IPS-20b (cell line): ENCODE measurements at regions not wholly inside any gene's neighbourhood (a gene's known extent, or its start where the extent isn't known, plus 50 kb on each side); places are given as distances from the start of the nearest gene placed in this dataset.

Experiments
- H3K27ac ChIP-seq: one replicate; pipeline ENCODE4 v1.5.1; 2013; ENCODE audit warnings: low read length
- H3K27me3 ChIP-seq: 2 replicates; pipeline ENCODE4 v1.6.1; 2013; ENCODE audit warnings: mild to moderate bottlenecking, low read length, inconsistent platforms; ENCODE audit not compliant: insufficient read depth
- H3K36me3 ChIP-seq: 2 replicates; pipeline ENCODE4 v1.6.1; 2013; ENCODE audit warnings: low read depth, mild to moderate bottlenecking, inconsistent platforms, low read length, moderate library complexity; ENCODE audit not compliant: insufficient read depth
- H3K4me1 ChIP-seq: 2 replicates; pipeline ENCODE4 v1.6.1; 2013; ENCODE audit warnings: mild to moderate bottlenecking, control low read depth, inconsistent platforms, low read length, moderate library complexity; ENCODE audit not compliant: insufficient read depth
- H3K4me3 ChIP-seq: 2 replicates; pipeline ENCODE4 v1.5.1; 2013; ENCODE audit warnings: mild to moderate bottlenecking, low read length, inconsistent platforms
- H3K9ac ChIP-seq: 2 replicates; pipeline ENCODE4 v1.6.1; 2013; ENCODE audit warnings: low read depth, mild to moderate bottlenecking, inconsistent platforms, low read length, moderate library complexity
- H3K9me3 ChIP-seq: 2 replicates; pipeline ENCODE4 v1.6.1; 2013; ENCODE audit warnings: mild to moderate bottlenecking, low read depth, low read length, inconsistent platforms; ENCODE audit not compliant: insufficient read depth

- no peaks in the 10 kb centered on the region for H3K9me3 ChIP-seq
- H3K27ac ChIP-seq, result no peak overlapping the region
- H3K36me3 ChIP-seq, result no peaks in the 10 kb centered on the region
- no peak overlapping the region for H3K9ac ChIP-seq
- no peaks in the 10 kb centered on the region for H3K4me1 ChIP-seq
- H3K4me3 ChIP-seq, result no peak overlapping the region
- H3K27me3 ChIP-seq, result no peaks in the 10 kb centered on the region
These were observed 250.9 kb upstream of the GMDS start for GRCh38 chr6:2496291-2496690.

GRCh38 chr6:2492686-2493523, 247.5 kb upstream of the GMDS start:
- H3K4me1 ChIP-seq, result no peaks in the 10 kb centered on the region; the same call in 1 of the 2 replicates
- H3K27ac ChIP-seq, result no peak overlapping the region
- no peaks in the 10 kb centered on the region for H3K36me3 ChIP-seq
- no peak overlapping the region for H3K9ac ChIP-seq
- H3K27me3 ChIP-seq, result no peaks in the 10 kb centered on the region
- no peaks in the 10 kb centered on the region for H3K9me3 ChIP-seq
- no peak overlapping the region for H3K4me3 ChIP-seq

- no peaks in the 10 kb centered on the region; the same call in 1 of the 2 replicates for H3K4me1 ChIP-seq
- no peaks in the 10 kb centered on the region for H3K36me3 ChIP-seq
- H3K9ac ChIP-seq, result no peak overlapping the region
- no peak overlapping the region for H3K27ac ChIP-seq
- no peak overlapping the region for H3K4me3 ChIP-seq
- H3K9me3 ChIP-seq, result no peaks in the 10 kb centered on the region
- H3K27me3 ChIP-seq, result no peaks in the 10 kb centered on the region
These were observed 245.7 kb upstream of the GMDS start for GRCh38 chr6:2491137-2491536.

- H3K9ac ChIP-seq, result no peak overlapping the region
These were observed 243.2 kb upstream of the GMDS start for GRCh38 chr6:2488578-2488977.

GRCh38 chr6:2485116-2485515, 239.7 kb upstream of the GMDS start:
- no peak overlapping the region for H3K4me3 ChIP-seq
- no peaks in the 10 kb centered on the region; the same call in 1 of the 2 replicates for H3K4me1 ChIP-seq
- H3K9ac ChIP-seq, result no peak overlapping the region
- H3K36me3 ChIP-seq, result no peaks in the 10 kb centered on the region
- no peak overlapping the region for H3K27ac ChIP-seq
- no peaks in the 10 kb centered on the region for H3K27me3 ChIP-seq
- H3K9me3 ChIP-seq, result peaks cover 20% of the 10 kb centered on the region

More at GRCh38 chr6:2488578-2488977, 243.2 kb upstream of the GMDS start:
- H3K9me3 ChIP-seq, result peaks cover 2% of the 10 kb centered on the region; the same call in 1 of the 2 replicates
- no peak overlapping the region for H3K27ac ChIP-seq
- no peaks in the 10 kb centered on the region; the same call in 1 of the 2 replicates for H3K4me1 ChIP-seq
- no peaks in the 10 kb centered on the region for H3K36me3 ChIP-seq
- no peak overlapping the region for H3K4me3 ChIP-seq
- no peaks in the 10 kb centered on the region for H3K27me3 ChIP-seq

- Histone ChIP-seq H3K4me3 (no peak overlapping the region), H3K36me3 (no peaks in the 10 kb centered on the region), H3K27me3 (no peaks in the 10 kb centered on the region), H3K4me1 (no peaks in the 10 kb centered on the region), H3K27ac (no peak overlapping the region), H3K9me3 (peaks cover 20% of the 10 kb centered on the region), H3K9ac (no peak overlapping the region)
These were observed 237.4 kb upstream of the GMDS start for GRCh38 chr6:2482773-2483172.

GRCh38 chr6:2481307-2481706, 235.9 kb upstream of the GMDS start:
- no peak overlapping the region for H3K9ac ChIP-seq
- no peak overlapping the region for H3K27ac ChIP-seq
- peaks cover 20% of the 10 kb centered on the region for H3K9me3 ChIP-seq
- no peaks in the 10 kb centered on the region for H3K4me1 ChIP-seq
- no peaks in the 10 kb centered on the region for H3K27me3 ChIP-seq
- no peak overlapping the region for H3K4me3 ChIP-seq
- no peaks in the 10 kb centered on the region for H3K36me3 ChIP-seq

GRCh38 chr6:2480267-2480966, 235.0 kb upstream of the GMDS start:
- H3K27ac ChIP-seq, result no peak overlapping the region

GRCh38 chr6:2478200-2478599, 232.8 kb upstream of the GMDS start:
- Histone ChIP-seq H3K9ac (no peak overlapping the region), H3K9me3 (peaks cover 15% of the 10 kb centered on the region), H3K4me3 (no peak overlapping the region), H3K36me3 (no peaks in the 10 kb centered on the region), H3K27me3 (no peaks in the 10 kb centered on the region), H3K27ac (no peak overlapping the region), H3K4me1 (no peaks in the 10 kb centered on the region)

More at GRCh38 chr6:2480267-2480966, 235.0 kb upstream of the GMDS start:
- H3K36me3 ChIP-seq, result no peaks in the 10 kb centered on the region
- no peak overlapping the region for H3K4me3 ChIP-seq
- no peak overlapping the region for H3K9ac ChIP-seq
- no peaks in the 10 kb centered on the region for H3K4me1 ChIP-seq
- peaks cover 20% of the 10 kb centered on the region for H3K9me3 ChIP-seq
- H3K27me3 ChIP-seq, result no peaks in the 10 kb centered on the region

GRCh38 chr6:2477666-2478065, 232.3 kb upstream of the GMDS start:
- H3K27ac ChIP-seq, result no peak overlapping the region
- no peak overlapping the region for H3K4me3 ChIP-seq
- no peaks in the 10 kb centered on the region for H3K4me1 ChIP-seq
- no peak overlapping the region for H3K9ac ChIP-seq
- H3K27me3 ChIP-seq, result no peaks in the 10 kb centered on the region
- peaks cover 9% of the 10 kb centered on the region for H3K9me3 ChIP-seq
- H3K36me3 ChIP-seq, result no peaks in the 10 kb centered on the region

GRCh38 chr6:2477250-2477649, 231.8 kb upstream of the GMDS start:
- Histone ChIP-seq H3K4me1 (no peaks in the 10 kb centered on the region), H3K36me3 (no peaks in the 10 kb centered on the region)

GRCh38 chr6:2476376-2476775, 231.0 kb upstream of the GMDS start:
- Histone ChIP-seq H3K9ac (no peak overlapping the region), H3K4me3 (no peak overlapping the region), H3K27ac (no peak overlapping the region)

More at GRCh38 chr6:2477250-2477649, 231.8 kb upstream of the GMDS start:
- H3K9ac ChIP-seq, result no peak overlapping the region
- no peak overlapping the region for H3K27ac ChIP-seq
- H3K27me3 ChIP-seq, result no peaks in the 10 kb centered on the region
- H3K9me3 ChIP-seq, result 0 out of 2 replicates have a peak, but pooled peaks cover 6% of the 10 kb centered on the region
- H3K4me3 ChIP-seq, result no peak overlapping the region

More at GRCh38 chr6:2476376-2476775, 231.0 kb upstream of the GMDS start:
- H3K4me1 ChIP-seq, result no peaks in the 10 kb centered on the region
- H3K27me3 ChIP-seq, result no peaks in the 10 kb centered on the region
- no peaks in the 10 kb centered on the region for H3K36me3 ChIP-seq
- no peaks in the 10 kb centered on the region for H3K9me3 ChIP-seq
